HG03159 (cell line): ENCODE measurements at regions not wholly inside any gene's neighbourhood (a gene's known extent, or its start where the extent isn't known, plus 50 kb on each side); places are given as distances from the start of the nearest gene placed in this dataset.
"Not testable (repeated sequence)": the region's sequence is repeated elsewhere in the genome, so short reads cannot be mapped to it uniquely, and the experiment has no call there.

Experiments
- ATAC-seq: cut with Tn5 transposase; IDR thresholded peaks from one replicate; pipeline ENCODE4 v1.9.1; 2021; ENCODE audit warnings: mild to moderate bottlenecking, moderate library complexity; ENCODE audit not compliant: unreplicated experiment

- no peak for ATAC-seq
These were observed 936.8 kb downstream of the MCTP2 start for GRCh38 chr15:95168152-95168551.

DNA sequence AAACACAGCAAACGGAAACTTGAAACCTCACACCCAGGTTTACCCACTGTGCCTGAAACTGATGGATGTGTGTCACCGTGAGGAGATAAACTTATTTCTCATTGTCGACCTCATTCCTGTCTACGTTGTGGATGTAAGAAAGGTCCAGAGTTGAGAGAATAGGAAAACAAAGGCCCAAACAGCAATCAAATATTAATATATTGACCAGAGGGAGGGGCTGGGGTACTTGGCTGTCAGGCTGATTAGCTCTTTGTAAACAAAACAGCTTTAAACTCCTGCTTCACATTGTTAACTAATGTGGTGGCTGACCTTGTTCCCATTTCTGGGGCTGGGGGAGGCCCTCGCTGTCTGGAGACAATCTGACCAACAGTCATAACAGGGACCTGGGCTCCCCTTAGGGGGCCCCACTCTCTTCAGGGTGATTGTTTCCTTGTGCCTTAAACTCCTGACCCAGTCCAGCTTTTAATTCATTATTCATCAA is 937.6 kb downstream of the MCTP2 start:
- ATAC-seq, result no peak

DNA sequence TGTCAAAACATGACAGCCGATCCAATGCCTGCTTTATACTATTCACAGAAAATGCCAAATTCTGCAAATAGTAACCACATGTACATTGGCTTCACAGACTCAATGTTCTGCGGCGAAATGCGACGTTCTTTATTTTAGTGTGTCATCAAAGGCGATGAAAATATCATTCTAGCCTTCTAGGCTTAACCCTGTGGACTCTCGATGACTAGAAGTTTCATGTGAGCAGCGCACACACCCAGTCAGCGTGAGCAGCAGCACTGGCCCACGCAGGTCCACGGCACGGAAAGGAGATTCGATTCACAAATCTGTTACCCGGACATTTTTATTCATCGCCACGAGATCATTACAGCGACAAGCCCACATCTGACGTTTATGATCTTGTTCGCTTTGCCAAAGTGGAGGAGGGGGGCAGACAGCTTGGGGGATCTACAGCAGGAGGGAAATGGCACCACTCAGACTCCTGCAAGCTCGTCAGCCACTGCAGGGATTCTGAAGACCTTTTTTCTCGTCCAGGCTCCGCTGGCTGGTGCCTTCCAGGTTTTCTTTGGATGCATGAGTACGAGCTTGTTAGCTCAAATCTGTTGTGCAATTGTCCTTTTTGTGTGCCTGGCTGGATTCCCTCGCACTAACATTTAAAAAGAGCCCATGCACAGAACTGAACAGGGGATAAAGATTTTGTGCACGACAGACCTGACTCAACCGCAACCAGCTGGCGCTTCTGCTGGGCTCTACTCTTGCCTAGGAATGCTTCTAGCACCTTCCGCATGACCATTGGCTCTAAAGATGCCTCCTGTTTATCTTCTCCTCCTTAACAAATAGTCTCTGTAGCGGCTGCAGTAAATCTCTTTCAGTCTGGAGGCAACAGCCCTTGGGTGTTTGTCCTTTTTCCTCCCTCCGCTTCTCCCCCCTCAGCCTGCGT is 938.4 kb downstream of the MCTP2 start:
- ATAC-seq, result no peak

DNA sequence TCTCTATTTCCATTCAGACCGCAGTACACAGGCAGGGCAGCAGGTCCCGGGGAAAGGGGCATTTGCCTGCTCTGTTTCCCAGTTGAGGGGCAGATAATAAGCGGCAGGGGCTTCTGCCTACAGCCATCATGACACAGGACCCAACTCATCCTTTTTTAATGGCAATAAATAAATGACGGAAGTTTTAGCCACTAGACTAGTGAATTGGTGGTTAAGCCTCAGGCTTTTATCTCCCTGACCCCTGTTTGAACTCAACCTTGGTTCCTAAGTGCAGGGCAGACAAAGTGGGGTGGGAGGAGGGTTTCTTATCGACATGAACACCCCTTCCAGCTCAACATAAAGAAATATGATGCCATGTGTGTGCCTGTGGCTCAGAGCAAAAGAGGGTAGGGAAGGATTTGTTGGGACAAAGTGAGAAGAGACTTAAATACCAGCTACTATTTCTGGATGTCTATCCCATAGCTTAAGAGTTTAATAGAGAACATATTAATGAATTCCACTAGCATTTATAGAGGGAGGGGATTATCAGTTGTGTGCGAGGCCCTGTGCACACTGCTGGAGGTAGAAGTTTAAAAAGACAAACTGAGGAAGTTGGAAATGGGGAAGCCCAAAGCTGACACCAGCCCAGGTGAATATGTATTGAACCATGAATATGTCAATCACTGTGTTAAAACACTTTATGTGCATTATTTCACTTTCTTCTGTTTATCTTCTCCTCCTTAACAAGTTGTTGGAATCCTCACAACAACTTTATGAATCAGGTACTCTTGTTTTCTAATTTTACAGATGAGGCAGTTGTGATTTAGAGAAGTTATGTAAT is 939.4 kb downstream of the MCTP2 start:
- ATAC-seq, result no peak

- no peak for ATAC-seq
These were observed 940.2 kb downstream of the MCTP2 start for GRCh38 chr15:95171564-95171963.

DNA sequence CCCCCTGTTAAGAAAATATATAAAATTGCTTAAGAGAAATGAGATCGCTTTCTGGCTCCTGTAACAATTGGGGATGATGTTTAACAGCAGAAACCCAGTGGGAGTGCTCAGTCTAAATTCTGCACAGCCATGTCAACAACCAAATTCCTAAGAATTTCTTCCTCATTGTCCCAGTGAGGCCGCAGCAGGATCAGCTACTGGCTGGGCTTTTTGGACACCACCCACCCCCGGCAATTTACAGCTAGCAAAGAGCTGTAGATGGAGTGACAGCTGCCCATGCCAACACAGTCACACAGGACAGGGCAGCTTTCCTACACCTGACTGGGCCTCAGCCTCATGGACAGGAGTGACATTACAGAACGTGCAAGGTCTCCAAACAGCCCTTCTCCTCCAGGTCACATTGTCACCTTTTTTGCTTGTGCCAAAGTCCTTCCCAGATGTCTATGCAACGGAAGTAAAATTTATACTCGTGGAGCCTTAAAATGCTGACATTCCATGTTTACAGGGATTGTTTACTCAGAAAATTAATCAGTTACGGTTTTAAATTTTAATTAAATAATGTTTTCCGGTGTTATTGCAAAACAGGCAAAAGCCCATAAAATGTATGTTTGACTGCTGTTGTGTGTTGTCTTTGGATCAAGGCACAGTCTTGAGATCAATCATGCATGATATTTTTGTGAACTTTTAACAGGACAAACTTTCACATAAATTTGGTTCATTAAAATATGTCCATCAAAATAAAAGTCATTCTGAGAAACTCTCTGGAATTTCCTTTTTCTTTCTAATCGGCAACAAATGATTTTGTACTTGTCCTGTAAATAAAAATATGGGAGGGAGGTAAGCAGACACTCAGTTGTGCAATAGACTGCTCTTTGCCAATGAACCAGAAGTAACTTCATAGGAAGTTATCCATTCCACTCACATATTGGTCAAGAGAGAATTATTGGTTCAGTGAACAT is 943.2 kb downstream of the MCTP2 start:
- no peak for ATAC-seq

GRCh38 chr15:95175914-95176658 is 944.7 kb downstream of the MCTP2 start:
- ATAC-seq, result no peak

DNA sequence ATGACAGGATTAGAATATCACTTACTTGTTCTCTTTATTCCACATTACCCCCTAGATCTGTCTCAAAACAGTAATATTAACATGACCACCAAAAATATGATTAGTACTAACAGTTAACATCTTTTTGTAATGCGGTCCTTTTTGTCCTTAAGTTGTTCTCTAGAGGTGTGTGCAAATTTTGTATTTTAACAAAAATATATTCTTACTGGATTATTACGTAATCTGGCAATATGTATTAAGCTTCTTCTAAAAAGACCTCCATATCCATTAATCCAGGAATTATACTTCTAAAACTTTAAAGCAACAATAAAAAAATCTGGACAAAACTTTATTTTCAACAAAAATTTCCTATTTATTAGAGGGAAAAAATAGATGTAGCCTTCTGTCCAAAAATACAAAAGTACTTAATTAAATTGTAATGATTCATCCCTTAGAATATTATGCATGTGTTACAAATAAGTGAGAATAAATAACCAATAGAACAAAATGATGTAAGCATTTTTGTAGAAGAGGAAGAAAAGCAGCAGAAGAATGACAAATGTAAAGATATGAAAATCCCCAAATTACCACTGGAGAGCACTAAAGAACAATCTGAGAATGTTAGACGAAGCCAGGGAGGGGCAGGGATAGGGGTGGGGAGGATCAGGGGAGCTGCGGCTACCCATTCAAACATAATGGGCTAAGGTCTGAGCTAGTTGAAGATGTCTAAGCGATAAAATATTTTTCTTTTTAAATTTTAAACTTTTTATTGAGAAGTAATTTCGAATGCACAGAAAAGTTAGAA is 945.6 kb downstream of the MCTP2 start:
- no peak for ATAC-seq

GRCh38 chr15:95180530-95180929 is 949.2 kb downstream of the MCTP2 start:
- ATAC-seq, result no peak

- ATAC-seq, result no peak
These were observed 950.7 kb downstream of the MCTP2 start for GRCh38 chr15:95182091-95182490.

DNA sequence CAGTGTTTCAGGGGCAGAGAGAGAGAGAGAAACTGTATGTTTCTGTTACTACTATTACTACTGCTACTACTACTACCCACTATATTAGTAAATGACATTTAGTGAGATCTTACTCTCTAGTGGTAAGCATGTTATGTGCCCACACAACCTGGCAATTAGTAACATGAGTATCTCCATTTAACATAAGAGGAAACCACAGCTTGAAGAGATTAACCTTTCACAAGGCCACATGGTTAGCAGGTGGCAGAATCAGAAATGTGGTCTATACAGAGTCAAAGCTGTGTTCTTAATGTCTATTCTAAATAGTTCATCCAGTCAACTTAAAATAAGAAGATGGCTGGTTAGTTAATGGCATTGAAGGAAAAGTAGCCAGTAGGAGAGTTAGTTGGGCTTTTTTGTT is 961.6 kb downstream of the MCTP2 start:
- no peak for ATAC-seq

GRCh38 chr15:95194746-95195145 is 963.4 kb downstream of the MCTP2 start:
- ATAC-seq, result no peak

GRCh38 chr15:95196176-95196915 is 965.0 kb downstream of the MCTP2 start:
- ATAC-seq, result no peak

- ATAC-seq, result no peak
These were observed 971.4 kb downstream of the MCTP2 start for GRCh38 chr15:95202569-95203349.

DNA sequence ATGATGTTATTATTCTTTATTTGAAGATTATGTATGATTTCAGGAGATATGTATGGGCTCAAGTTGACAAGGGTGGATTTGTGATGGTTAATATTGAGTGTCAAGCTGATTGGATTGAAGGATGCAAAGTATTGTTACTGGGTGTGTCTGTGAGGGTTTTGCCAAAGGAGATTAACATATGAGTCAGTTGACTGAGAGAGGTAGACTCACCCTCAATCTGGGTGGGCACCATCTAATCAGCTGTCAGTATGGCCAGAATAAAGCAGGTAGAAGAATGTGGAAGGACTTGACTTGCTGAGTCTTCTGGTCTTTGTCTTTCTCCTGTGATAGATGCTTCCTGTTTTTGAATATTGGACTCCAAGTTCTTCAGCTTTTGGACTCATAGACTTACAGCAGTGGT is 973.7 kb downstream of the MCTP2 start:
- ATAC-seq, result no peak

DNA sequence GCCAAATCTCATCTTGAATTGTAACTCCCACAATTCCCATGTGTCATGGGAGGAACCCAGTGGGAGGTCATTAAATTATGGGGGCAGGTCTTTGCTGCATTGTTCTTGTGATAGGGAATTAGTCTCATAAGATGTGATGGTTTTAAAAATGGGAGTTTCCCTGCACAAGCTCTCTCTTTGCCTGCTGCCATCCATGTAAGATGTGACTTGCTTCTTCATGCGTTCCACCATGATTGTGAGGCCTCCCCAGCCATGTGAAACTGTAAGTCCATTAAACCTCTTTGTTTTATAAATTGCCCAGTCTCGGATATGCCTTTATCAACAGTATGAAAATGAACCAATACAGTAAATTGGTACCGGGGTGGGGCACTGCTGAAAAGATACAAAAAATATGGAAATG is 974.5 kb downstream of the MCTP2 start:
- ATAC-seq, result not testable (repeated sequence)

GRCh38 chr15:95208071-95208470 is 976.7 kb downstream of the MCTP2 start:
- no peak for ATAC-seq

- no peak for ATAC-seq
These were observed 977.6 kb downstream of the MCTP2 start for GRCh38 chr15:95208988-95209387.
